Gastrocnemius medialis (tissue), 4 donors: ENCODE measurements at regions not wholly inside any gene's neighbourhood (a gene's known extent, or its start where the extent isn't known, plus 50 kb on each side); places are given as distances from the start of the nearest gene placed in this dataset.

Source experiments
- CTCF ChIP-seq, 5 experiments: fragments of 450-650 bp in 3 of 5; fragments of 200-600 bp in 2 of 5; sonication (generic) in 2 of 5; IDR thresholded peaks in 4 of 5; conservative IDR thresholded peaks in 1 of 5; 1 replicate in 4 of 5; 2 replicates in 1 of 5; pipeline ENCODE4 v1.5.1; 2016 to 2019; ENCODE audit warnings: antibody characterized with exemption in 5 of 5, mild to moderate bottlenecking in 3 of 5, moderate library complexity in 3 of 5
- POLR2A ChIP-seq, 2 donors: fragments of 450-650 bp; IDR thresholded peaks; one replicate each; pipeline ENCODE4 v1.6.1; 2017; ENCODE audit warnings: antibody characterized with exemption in 2 of 2, mild to moderate bottlenecking in 2 of 2, moderate library complexity in 2 of 2

- no peak for TF ChIP-seq POLR2A (IDR thresholded peaks at IDR 0.05)
- TF ChIP-seq CTCF (IDR thresholded peaks at IDR 0.05 in 4 of 5, conservative IDR thresholded peaks at IDR 0.05 in 1 of 5) = no peak
Observed at GRCh38 chr12:19644571-19644970, 205.3 kb downstream of the AEBP2 start.
